Urinary bladder (tissue), 3 donors: ENCODE measurements at regions not wholly inside any gene's neighbourhood (a gene's known extent, or its start where the extent isn't known, plus 50 kb on each side); places are given as distances from the start of the nearest gene placed in this dataset.
"Not testable (repeated sequence)": the region's sequence is repeated elsewhere in the genome, so short reads cannot be mapped to it uniquely, and the experiment has no call there.

Experiments used
- DNase-seq: peaks from one replicate; pipeline ENCODE4 v3.0.0-alpha.2; 2015; ENCODE audit errors: extremely low spot score
- H3K27ac ChIP-seq: one replicate; pipeline ENCODE4 v1.5.1; 2013; ENCODE audit warnings: low read depth, mild to moderate bottlenecking, moderate library complexity
- H3K36me3 ChIP-seq: one replicate; pipeline ENCODE4 v1.6.1; 2013; ENCODE audit warnings: mild to moderate bottlenecking, moderate library complexity; ENCODE audit not compliant: insufficient read depth
- H3K4me1 ChIP-seq: one replicate; pipeline ENCODE4 v1.6.1; 2013; ENCODE audit warnings: mild to moderate bottlenecking, moderate library complexity; ENCODE audit not compliant: insufficient read depth
- H3K4me3 ChIP-seq: one replicate; pipeline ENCODE4 v1.5.1; 2013; ENCODE audit warnings: low read depth, low read length
- WGBS: extraction: QIAGEN DNeasy Blood & Tissue Kit; methylation state at CpG from one replicate; pipeline ENCODE4 v1.1.7; 2013; 5-methylcytosine and 5-hydroxymethylcytosine counted together
- donor health status: healthy with polysubstance abuse.
- donor health status: healthy.

DNA sequence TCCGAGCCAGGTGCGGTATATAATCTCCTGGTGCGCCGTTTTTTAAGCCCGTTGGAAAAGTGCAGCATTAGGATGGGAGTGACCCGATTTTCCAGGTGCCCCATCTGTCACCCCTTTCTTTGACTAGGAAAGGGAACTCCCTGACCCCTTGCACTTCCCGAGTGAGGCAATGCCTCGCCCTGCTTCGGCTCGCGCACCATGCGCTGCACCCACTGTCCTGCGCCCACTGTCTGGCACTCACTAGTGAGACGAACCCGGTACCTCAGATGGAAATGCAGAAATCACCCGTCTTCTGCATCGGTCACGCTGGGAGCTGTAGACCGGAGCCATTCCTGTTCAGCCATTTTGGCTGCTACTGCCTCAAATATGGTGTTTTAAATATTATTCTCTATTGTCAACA, 198.0 kb downstream of the MEIS1 start:
- DNase-seq, H3K4me1 ChIP-seq, H3K36me3 ChIP-seq, H3K4me3 ChIP-seq, H3K27ac ChIP-seq: not testable (repeated sequence)
- WGBS, result 97% methylated on average over 19 of the region's 19 CpGs

DNA sequence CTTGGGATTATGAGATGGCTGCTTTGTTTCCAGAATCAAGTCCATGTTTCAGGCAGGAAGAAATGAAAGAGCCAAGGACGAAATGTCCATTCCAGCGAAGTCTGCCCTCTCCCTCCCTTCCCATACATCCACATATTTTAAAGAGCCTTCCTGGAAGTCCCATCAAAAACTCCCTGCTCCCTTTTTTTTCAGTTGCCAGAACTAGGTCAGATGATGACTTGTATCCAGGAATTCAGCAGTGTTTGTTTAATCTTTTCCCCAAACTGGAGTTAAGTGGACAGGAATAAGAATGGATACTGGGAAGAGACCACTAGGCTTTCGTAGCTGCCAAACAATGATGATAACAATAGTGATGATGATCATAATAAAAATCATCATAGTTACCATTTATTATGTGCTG, 198.7 kb downstream of the MEIS1 start:
- Histone ChIP-seq H3K4me3 (no peak overlapping the region), H3K27ac (no peak overlapping the region), H3K4me1 (no peaks in the 10 kb centered on the region), H3K36me3 (no peaks in the 10 kb centered on the region)
- DNase-seq, result no peak
- WGBS, result 84% methylated on average over 3 of the region's 3 CpGs

DNA sequence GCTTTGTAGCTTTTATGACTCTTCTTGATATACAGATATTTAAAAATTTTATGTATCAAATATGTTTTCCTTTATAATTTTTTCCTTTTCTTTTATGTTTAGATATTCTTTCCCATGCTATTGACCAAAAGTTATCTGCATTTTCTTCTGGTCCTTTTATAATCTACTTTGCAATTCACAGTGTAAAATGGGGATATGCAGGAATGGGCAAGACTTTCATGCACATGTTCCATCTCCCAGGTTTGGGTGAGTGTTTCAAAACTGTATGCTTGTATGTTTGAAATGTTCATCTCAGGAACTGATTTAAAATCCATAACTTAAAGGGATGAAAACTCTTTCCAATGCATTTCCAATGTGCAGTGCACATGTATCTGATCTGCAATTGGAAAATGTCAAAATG, 199.9 kb downstream of the MEIS1 start:
- Histone ChIP-seq H3K4me1 (no peaks in the 10 kb centered on the region), H3K36me3 (no peaks in the 10 kb centered on the region), H3K4me3 (no peak overlapping the region), H3K27ac (no peak overlapping the region)
- no peak for DNase-seq

DNA sequence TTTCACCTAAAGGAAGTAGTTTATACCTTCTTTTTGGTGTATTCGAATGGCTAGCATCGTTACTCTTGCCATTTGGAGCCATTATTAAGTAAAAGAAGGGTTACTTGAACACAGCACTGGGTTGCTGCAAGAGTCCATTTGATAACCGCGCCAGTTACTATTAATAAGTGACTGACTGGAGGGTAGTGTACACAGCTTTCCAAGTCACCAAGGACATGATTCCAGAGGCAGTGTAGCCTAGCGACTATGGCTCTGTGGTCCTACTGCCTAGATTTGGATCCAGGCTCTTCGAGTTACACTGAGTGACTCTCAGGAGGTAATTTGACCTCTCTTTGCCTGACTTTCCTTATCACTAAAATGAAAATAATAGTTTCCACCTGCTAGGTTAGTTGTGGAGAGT, 206.8 kb downstream of the MEIS1 start:
- Histone ChIP-seq H3K4me3 (no peak overlapping the region), H3K36me3 (no peaks in the 10 kb centered on the region), H3K27ac (no peak overlapping the region), H3K4me1 (no peaks in the 10 kb centered on the region)
- no peak for DNase-seq
- 95% methylated on average over 6 of the region's 6 CpGs for WGBS

DNA sequence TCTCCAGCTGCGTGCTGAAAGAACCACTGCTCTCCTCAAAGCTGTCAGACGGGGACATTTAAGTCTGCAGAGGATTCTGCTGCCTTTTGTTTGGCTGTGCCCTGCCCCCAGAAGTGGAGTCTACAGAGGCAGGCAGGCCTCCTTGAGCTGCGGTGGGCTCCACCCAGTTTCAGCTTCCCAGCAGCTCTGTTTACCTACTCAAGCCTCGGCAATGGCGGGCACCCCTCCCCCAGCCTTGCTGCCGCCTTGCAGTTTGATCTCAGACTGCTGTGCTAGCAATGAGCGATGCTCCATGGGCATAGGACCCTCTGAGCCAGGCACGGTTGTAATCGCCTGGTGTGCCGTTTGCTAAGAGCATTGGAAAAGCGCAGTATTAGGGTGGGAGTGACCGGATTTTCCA, 213.2 kb downstream of the MEIS1 start:
- not testable (repeated sequence) for H3K4me3 ChIP-seq, DNase-seq, H3K36me3 ChIP-seq, H3K27ac ChIP-seq, H3K4me1 ChIP-seq
- 61% methylated on average over 12 of the region's 12 CpGs for WGBS

DNA sequence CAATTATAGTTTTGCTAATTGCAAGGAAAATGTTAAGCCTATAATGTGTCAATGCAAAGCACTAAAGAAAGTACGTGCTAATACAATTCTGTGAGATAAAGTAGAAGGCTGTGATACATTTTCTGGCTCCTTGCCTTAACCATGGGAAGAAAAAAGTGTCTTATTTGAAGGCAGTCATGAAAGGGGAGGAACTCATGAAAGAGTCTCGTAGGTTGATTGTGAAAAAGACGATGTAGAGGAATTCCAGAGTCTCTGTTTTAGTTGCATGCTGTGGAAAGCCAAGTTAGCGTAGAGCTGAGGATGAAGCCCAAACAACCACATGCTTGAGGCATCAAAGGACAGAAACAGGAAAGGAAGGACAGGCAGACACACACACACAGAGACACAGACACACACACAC, 214.1 kb downstream of the MEIS1 start:
- H3K4me3 ChIP-seq, result no peak overlapping the region
- no peaks in the 10 kb centered on the region for H3K4me1 ChIP-seq
- 64% methylated on average over 4 of the region's 4 CpGs for WGBS
- H3K36me3 ChIP-seq, result no peaks in the 10 kb centered on the region
- DNase-seq, result no peak
- H3K27ac ChIP-seq, result no peak overlapping the region

DNA sequence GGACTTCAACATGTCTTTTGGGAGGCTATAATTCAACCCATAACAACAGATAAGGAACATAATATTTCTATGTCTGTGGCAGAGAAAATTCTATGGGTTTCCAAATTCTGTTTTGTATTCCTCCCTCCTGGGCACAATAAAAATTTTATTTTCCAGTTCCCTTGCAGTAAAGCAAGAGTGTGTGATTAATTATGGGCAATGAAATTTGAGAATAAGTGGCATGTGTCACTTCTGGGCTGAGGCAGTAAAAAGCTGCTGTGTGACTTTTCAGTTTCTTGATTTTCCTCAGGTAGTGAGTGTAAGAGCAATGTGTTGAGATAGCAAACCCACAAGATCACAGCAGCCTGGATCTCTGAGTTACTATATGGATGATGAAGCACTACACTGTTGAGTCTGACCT, 216.4 kb downstream of the MEIS1 start:
- H3K4me3 ChIP-seq, result no peak overlapping the region
- no peak overlapping the region for H3K27ac ChIP-seq
- no peaks in the 10 kb centered on the region for H3K36me3 ChIP-seq
- no peaks in the 10 kb centered on the region for H3K4me1 ChIP-seq
- no peak for DNase-seq

DNA sequence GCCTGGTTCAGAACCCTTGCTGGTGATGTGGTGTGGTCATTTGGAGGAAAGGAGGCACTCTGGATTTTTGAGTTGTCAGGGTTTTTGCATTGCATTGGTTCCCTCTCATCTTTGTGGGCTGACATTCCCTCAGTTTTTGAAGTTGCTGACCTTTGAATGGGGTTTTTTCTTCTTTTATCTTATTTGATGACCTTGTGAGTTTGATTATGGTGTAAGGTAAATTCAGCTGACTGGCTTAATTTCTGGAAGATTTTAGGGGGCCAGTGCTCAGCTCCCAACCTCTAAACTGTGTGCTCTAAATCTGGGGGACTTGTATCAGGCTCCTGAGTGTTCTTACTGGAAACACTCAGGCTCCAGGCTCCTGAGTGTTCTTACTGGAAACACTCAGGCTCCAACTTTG, 225.9 kb downstream of the MEIS1 start:
- no peak for DNase-seq
- Histone ChIP-seq H3K4me1 (no peaks in the 10 kb centered on the region), H3K4me3 (no peak overlapping the region), H3K36me3 (no peaks in the 10 kb centered on the region), H3K27ac (no peak overlapping the region)

DNA sequence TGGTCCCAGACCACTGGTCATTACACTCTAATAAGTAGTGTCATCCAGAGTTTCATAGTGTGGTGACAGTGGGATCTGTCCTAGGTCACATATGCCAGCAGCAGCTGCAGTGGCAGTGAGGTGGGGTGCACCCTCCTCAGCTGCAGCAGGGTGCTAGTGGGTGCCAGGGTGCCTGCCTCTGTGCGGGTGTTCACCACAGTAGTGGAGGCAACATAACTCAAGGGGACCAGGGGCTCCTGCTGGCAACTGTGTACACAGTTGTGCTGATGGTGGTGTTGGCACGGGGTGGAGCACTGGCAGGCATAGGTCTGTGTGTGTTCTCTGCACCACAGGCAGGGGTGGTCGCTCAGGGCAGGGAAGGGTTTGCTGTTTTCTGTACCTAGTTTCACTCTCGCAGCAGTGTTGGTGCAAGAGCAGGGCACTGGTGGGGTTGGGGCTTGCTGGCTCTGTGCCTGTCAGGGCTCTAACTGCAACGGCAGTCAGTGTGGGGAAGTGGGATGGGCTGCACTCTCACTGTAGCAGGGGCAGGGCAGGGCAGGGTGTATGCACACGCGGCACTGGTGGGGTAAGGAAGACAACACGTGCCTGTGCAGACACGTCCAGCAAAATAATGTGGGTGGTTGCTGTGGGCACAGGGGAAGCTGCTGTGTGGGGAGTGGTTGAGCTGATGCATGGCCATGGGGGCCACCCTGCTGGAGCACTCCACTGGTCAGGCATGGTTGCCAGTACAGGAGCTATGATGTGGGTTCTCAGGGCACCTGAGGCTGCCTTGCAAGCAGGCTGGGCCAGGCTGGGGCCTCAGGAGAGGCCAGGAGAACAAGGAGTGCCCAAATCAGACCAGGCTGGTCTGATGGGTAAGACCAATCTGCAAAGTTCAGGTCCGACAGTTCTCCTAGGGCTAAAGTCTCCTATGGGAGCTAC, 226.6 kb downstream of the MEIS1 start:
- Histone ChIP-seq H3K4me1 (no peaks in the 10 kb centered on the region), H3K27ac (no peak overlapping the region), H3K36me3 (no peaks in the 10 kb centered on the region), H3K4me3 (no peak overlapping the region)
- no peak for DNase-seq
- 83% methylated on average over 10 of the region's 10 CpGs for WGBS

DNA sequence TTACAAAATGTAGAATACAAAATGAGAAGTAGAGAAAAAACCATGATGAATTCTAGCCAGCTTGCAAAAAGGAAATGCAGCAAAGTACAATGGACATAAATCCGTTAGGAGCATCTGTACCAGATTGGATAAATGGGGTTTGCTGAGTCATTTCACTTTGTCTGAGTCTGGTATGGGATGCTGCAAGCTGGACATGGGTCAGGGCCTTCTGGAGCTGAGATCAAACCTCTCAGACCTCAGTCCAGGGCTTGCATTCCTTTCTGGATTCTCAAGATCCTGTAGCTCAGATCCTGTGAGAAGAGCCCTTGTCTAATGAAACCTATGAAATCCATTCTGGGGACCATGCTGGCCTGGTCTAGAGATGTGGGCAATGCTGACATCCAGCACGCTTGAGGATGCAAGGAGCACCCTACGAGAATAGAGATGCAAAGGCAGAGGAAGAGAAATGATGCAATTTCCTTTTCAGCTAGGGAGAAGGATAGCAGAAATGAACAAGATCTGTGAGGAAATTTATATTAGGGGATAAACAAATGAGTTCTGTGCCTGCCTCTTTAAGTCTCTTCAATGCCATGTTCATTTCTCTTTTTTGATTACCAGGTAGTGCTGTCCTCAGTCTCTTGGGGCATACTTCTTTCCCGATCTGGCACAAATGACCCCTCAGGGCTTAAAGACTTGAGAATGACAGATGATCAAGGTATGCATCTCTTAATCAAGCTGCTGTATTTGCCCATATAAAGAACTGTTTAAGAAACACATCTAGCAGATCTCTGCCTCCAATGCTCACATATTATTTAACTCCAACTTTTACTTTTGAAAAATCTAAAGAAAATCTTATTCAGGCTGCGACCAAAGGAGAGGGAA, 230.4 kb downstream of the MEIS1 start:
- no peak overlapping the region for H3K4me3 ChIP-seq
- no peak for DNase-seq
- WGBS, result 66% methylated on average over 5 of the region's 5 CpGs

DNA sequence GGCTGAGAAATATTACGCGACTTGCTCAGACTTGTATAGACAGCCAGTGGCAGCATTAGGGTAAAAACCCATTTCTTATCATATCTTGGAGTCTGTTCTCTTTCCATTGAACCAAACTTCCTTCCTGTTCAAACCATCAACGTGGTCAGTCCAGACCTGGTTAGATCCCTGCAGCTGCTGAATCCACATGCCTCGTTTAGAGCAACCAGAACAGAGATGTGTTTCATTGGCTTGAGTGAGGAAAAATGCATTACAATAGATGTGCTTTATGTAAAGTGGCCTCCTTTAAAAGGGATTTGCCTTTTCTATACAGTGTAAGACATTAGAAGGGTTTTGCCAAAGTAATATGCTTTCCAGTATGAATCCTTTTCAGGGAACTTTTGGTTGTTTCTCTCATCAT, 232.4 kb downstream of the MEIS1 start:
- DNase-seq, result no peak
- Histone ChIP-seq H3K27ac (no peak overlapping the region), H3K36me3 (no peaks in the 10 kb centered on the region), H3K4me1 (no peaks in the 10 kb centered on the region), H3K4me3 (no peak overlapping the region)
- 80% methylated on average over 4 of the region's 4 CpGs for WGBS

More for the DNA sequence above, 230.4 kb downstream of the MEIS1 start:
- no peaks in the 10 kb centered on the region for H3K36me3 ChIP-seq
- no peak overlapping the region for H3K27ac ChIP-seq
- H3K4me1 ChIP-seq, result no peaks in the 10 kb centered on the region

DNA sequence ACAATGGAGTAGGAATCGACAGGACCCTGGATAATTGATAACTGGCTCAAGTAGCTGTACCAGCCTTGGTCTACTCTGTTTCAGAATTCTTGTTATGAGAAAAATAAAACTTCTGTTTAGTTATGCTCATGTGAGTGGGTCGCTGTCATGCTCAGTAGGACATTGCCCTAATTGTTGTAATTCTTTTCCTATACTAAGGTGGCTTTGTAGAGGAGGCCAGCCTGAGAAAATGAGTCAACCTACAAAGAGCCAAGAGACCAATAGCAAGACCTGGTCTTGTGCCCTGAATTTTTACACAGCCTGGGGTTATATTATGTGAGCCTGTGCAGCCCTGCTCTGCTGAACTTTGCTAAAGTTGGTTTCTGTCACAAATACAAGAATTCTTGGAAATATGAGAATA, 238.4 kb downstream of the MEIS1 start:
- H3K4me1 ChIP-seq, result no peaks in the 10 kb centered on the region
- WGBS, result 89% methylated on average over 2 of the region's 2 CpGs
- no peak overlapping the region for H3K27ac ChIP-seq
- DNase-seq, result no peak
- no peak overlapping the region for H3K4me3 ChIP-seq
- no peaks in the 10 kb centered on the region for H3K36me3 ChIP-seq

DNA sequence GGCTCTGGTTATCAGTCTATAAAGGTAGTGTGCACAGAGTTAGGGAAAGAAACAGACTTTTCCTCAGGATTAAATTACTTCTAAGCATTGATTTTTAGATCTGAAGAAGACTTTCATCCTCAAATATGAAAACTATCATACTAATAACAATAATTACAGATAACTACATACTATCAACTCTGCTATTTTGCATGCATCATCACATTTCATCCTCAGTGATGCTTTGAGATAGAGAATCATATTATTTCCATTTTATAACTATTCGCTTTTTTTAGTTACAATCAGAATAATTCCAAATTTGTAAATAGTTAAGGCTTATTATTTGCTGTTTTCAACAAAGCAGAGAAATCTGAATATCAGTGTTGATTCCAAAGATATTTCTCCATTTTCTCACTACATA, 239.2 kb downstream of the MEIS1 start:
- Histone ChIP-seq H3K4me1 (no peaks in the 10 kb centered on the region), H3K27ac (no peak overlapping the region), H3K36me3 (no peaks in the 10 kb centered on the region), H3K4me3 (no peak overlapping the region)
- WGBS, result 97% methylated on average over 1 of the region's 1 CpG
- DNase-seq, result no peak

DNA sequence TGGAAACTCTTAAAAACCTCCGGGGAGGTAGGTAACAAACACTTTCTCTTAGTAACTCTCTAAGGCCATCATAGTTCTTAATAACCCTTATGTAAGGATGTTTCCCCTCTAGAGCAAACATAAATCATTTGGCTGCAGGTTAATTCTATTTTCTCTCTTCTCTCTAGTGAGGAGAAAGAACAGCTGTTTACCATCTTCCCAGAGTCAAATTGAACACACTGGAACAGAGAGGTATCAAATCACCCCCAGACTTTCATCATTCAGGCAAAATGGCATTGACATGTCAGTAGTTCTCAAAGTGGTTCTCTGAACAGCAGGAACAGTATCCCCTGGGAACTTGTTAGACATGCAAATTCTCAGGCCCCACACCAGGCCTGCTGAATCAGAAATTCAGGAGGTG, 240.7 kb downstream of the MEIS1 start:
- no peak overlapping the region for H3K4me3 ChIP-seq
- WGBS, result 89% methylated on average over 1 of the region's 1 CpG
- H3K4me1 ChIP-seq, result no peaks in the 10 kb centered on the region
- no peak overlapping the region for H3K27ac ChIP-seq
- no peak for DNase-seq
- H3K36me3 ChIP-seq, result no peaks in the 10 kb centered on the region
